Skin of body (tissue), 2 donors: ENCODE measurements at regions not wholly inside any gene's neighbourhood (a gene's known extent, or its start where the extent isn't known, plus 50 kb on each side); places are given as distances from the start of the nearest gene placed in this dataset. TPM values are rescaled to one million over a fixed set of nuclear protein-coding genes. Genes with fewer than 3 reads are reported as not detected.
"Not testable (repeated sequence)": the region's sequence is repeated elsewhere in the genome, so short reads cannot be mapped to it uniquely, and the experiment has no call there.

Source experiments
- DNase-seq: peaks from one replicate; lab custom pipeline; 2025; lab: John Stamatoyannopoulos, UW
- small RNA-seq: library from RNA; depleted of rRNA; stranded (forward); fragments of <200 nt; gene quantifications from one replicate; pipeline ENCODE3, GENCODE V24; 2014; ENCODE audit warnings: low replicate concordance

DNA sequence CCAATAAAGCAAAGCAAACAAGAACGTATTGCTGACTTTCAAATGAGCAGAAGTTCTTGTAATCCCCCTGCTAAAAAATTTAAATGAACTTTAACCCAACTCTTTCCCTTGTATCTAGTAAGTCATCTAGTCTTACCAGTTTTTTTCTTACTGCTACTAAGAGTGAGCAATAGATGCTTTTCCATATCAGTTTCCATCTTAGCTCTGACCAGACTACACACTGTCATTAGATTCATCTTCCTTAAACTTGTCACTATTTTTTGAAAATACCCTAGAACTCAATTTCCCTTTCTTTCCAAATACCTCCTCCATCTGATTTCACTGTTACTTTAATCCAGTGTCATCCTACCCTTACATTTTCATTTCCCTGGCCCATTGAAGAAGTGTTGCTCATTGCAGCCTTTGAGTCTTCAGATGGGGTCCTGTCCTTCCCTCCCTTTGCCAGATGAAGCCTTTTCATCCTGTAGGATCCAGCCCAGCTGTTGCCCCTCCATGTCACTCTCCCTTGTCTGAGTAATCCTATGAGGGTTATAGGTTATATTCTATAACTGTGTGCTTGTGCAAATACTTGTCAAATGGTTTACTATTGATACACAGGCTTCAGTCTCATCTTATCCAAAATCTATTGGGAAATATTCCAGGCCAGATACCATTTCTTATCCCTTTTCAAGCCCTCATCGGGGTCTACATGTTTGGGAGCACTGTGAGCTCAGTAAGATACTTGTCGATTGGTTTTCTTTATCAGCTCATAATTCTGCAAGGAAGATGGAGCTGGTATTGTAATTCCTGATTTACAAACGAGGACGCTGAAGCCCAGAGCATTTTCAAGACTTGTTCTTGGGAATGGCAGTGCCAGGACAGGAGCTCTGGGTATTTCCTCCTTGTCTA lies 51.5 kb upstream of the ITGB1 start:
- no peak for DNase-seq

DNA sequence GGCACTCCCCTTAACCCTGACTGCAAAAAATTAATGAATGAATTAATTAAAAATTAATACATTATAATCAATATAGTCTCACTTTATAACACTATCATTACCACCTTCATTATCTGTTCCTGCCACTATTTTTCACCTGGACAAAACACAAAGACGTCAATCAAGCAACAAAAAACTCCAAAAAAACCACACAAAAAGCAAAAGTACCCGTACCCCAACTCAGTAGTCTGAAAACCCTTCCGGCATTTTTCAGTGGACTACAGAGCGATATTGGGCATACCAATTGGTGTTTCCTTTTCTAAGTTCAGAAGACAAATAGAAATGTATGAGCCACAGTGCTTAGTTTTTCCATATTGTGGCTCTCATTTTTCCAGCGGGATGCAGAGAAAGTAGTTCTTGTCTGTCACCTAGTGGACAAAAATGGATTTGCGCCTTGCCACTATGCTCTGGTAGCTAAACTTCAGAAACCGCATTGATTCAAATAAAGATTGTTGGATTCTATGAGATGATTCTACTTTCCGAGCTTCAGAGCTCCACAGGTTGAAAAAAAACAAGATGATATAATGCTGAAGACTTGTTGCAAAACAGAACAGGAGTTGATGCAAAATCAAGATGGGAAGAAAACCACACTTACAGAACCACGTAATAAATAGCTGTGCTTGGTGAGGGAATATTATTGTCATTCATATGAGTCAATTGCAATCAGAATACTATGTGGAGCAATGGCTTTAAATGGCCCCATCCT lies 50.6 kb upstream of the ITGB1 start:
- DNase-seq, result peak; percentile 89

DNA sequence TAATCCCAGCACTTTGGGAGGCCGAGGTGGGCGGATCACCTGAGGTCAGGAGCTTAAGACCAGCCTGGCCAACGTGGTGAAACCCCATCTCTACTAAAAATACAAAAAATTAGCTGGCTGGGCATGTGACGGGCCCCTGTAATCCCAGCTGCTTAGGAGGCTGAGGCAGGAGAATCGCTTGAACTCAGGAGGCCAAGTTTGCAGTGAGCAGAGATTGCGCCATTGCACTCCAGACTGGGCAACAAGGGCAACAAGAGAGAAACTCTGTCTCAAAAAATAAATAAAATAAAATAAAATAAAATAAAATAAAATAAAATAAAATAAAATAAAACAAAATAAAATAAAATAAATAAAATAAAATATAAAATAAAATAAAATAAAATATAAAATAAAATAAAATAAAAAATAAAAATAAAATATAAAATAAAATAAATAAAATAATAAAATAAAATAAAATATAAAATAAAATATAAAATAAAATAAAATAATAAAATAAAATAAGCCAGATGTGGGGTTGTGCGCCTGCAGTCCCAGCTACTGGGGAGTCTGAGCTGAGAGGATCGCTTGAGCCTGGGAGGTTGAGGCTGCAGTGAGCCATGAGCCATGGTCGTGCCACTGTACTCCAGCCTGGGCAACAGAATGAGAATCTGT lies 49.8 kb upstream of the ITGB1 start:
- DNase-seq, result not testable (repeated sequence)

Small RNAs in the stretch of these regions (small RNA-seq; reads per million reads assigned to genes)
- gene AL365203.1 (not detected), gene MTND4LP11 (not detected), gene RN7SL847P (not detected)
